Nephron progenitor cell (in vitro differentiated cells): ENCODE measurements at regions not wholly inside any gene's neighbourhood (a gene's known extent, or its start where the extent isn't known, plus 50 kb on each side); places are given as distances from the start of the nearest gene placed in this dataset.

Experiments
- DNase-seq: peaks from one replicate; pipeline ENCODE4 v3.0.0; 2021
- H3K27ac Mint-ChIP-seq: 2 replicates; pipeline ENCODE4 v1.8.0; 2021; ENCODE audit warnings: mild to moderate bottlenecking, moderate library complexity, mixed read lengths
- H3K27me3 Mint-ChIP-seq: 2 replicates; pipeline ENCODE4 v1.8.0; 2021; ENCODE audit warnings: mild to moderate bottlenecking, low read depth, mixed read lengths; ENCODE audit not compliant: poor library complexity
- H3K36me3 Mint-ChIP-seq: 2 replicates; pipeline ENCODE4 v1.8.0; 2021; ENCODE audit warnings: low read depth, mixed read lengths
- H3K4me1 Mint-ChIP-seq: 2 replicates; pipeline ENCODE4 v1.8.0; 2021; ENCODE audit warnings: mixed read lengths
- H3K4me3 Mint-ChIP-seq: 2 replicates; pipeline ENCODE4 v1.8.0; 2021; ENCODE audit warnings: mild to moderate bottlenecking, moderate library complexity, mixed read lengths
- H3K9me3 Mint-ChIP-seq: 2 replicates; pipeline ENCODE4 v1.8.0; 2021; ENCODE audit warnings: mild to moderate bottlenecking, moderate library complexity, mixed read lengths
- CTCF ChIP-seq: fragments of 200-600 bp; sonication (generic); IDR thresholded peaks from 2 replicates; pipeline ENCODE4 v1.5.0; 2021; ENCODE audit warnings: antibody characterized with exemption

GRCh38 chr10:105538874-105539273 is 897.8 kb downstream of the SORCS3 start:
- peaks cover 4% of the 10 kb centered on the region for H3K9me3 Mint-ChIP-seq
- peak overlapping the region; percentile 79 for H3K27ac Mint-ChIP-seq

GRCh38 chr10:105535478-105535877 is 894.4 kb downstream of the SORCS3 start:
- Mint-ChIP-seq H3K27ac (no peak overlapping the region), H3K36me3 (no peaks in the 10 kb centered on the region), H3K4me3 (no peak overlapping the region), H3K27me3 (no peaks in the 10 kb centered on the region), H3K4me1 (peaks cover 14% of the 10 kb centered on the region), H3K9me3 (peaks cover 17% of the 10 kb centered on the region)
- DNase-seq: no peak
- no peak for TF ChIP-seq CTCF

More at GRCh38 chr10:105538874-105539273, 897.8 kb downstream of the SORCS3 start:
- peaks cover 3% of the 10 kb centered on the region for H3K27me3 Mint-ChIP-seq
- peak; percentile 4 for DNase-seq
- peaks cover 32% of the 10 kb centered on the region for H3K4me1 Mint-ChIP-seq
- peak overlapping the region; percentile 6 for H3K4me3 Mint-ChIP-seq
- no peak for TF ChIP-seq CTCF
- no peaks in the 10 kb centered on the region for H3K36me3 Mint-ChIP-seq

- H3K4me1 Mint-ChIP-seq: peaks cover 9% of the 10 kb centered on the region
- peaks cover 17% of the 10 kb centered on the region for H3K9me3 Mint-ChIP-seq
- DNase-seq: no peak
- TF ChIP-seq CTCF: no peak
- H3K27ac Mint-ChIP-seq: no peak overlapping the region
- no peaks in the 10 kb centered on the region for H3K36me3 Mint-ChIP-seq
- no peaks in the 10 kb centered on the region for H3K27me3 Mint-ChIP-seq
- no peak overlapping the region for H3K4me3 Mint-ChIP-seq
These were observed 893.0 kb downstream of the SORCS3 start for GRCh38 chr10:105534086-105534485.

GRCh38 chr10:105516511-105516910 is 875.4 kb downstream of the SORCS3 start:
- H3K4me1 Mint-ChIP-seq: no peaks in the 10 kb centered on the region
- H3K27me3 Mint-ChIP-seq: no peaks in the 10 kb centered on the region
- no peak overlapping the region for H3K4me3 Mint-ChIP-seq

GRCh38 chr10:105514106-105514505 is 873.0 kb downstream of the SORCS3 start:
- Mint-ChIP-seq H3K4me3 (no peak overlapping the region), H3K27ac (no peak overlapping the region), H3K36me3 (no peaks in the 10 kb centered on the region), H3K4me1 (no peaks in the 10 kb centered on the region), H3K9me3 (no peaks in the 10 kb centered on the region), H3K27me3 (no peaks in the 10 kb centered on the region)
- no peak for TF ChIP-seq CTCF
- no peak for DNase-seq

More at GRCh38 chr10:105516511-105516910, 875.4 kb downstream of the SORCS3 start:
- Mint-ChIP-seq H3K27ac (no peak overlapping the region), H3K9me3 (no peaks in the 10 kb centered on the region), H3K36me3 (no peaks in the 10 kb centered on the region)
- no peak for DNase-seq
- no peak for TF ChIP-seq CTCF

- Mint-ChIP-seq H3K9me3 (no peaks in the 10 kb centered on the region), H3K4me1 (no peaks in the 10 kb centered on the region), H3K4me3 (no peak overlapping the region), H3K27ac (no peak overlapping the region), H3K36me3 (no peaks in the 10 kb centered on the region), H3K27me3 (no peaks in the 10 kb centered on the region)
- TF ChIP-seq CTCF: no peak
- DNase-seq: no peak
These were observed 868.4 kb downstream of the SORCS3 start for GRCh38 chr10:105509517-105509916.
